SK-N-SH (cell line): ENCODE measurements at regions not wholly inside any gene's neighbourhood (a gene's known extent, or its start where the extent isn't known, plus 50 kb on each side); places are given as distances from the start of the nearest gene placed in this dataset.

Experiments used
- CTCF ChIA-PET: fragments of 300-600, 350-600 bp; formaldehyde crosslinking; extraction: SDS; loops from one replicate; lab custom pipeline; 2021; lab: Yijun Ruan, JAX
- POLR2A ChIA-PET: fragments of 350-600 bp; sonication (Branson Sonifier 250); formaldehyde crosslinking; extraction: SDS; loops from one replicate; lab custom pipeline; 2020; ENCODE audit warnings: antibody characterized with exemption, inconsistent platforms; lab: Yijun Ruan, JAX
- DNase-seq: peaks from one replicate; pipeline ENCODE4 v3.0.0; 2012
- H2AFZ ChIP-seq: fragments of 200-600 bp; sonication (generic); 2 replicates; pipeline ENCODE4 v1.8.1; 2016; ENCODE audit warnings: antibody characterized with exemption, mild to moderate bottlenecking, low read depth
- H3F3A ChIP-seq: fragments of 200-600 bp; sonication (generic); replicated peaks from 2 replicates; pipeline ENCODE3; 2016; ENCODE audit warnings: antibody characterized with exemption, mild to moderate bottlenecking; ENCODE audit not compliant: insufficient read depth
- H3K27ac ChIP-seq, 2 experiments: fragments of 200-500 bp in 1 of 2; fragments of 200-600 bp in 1 of 2; sonication (Bioruptor generic) in 1 of 2; sonication (generic), shearing (Covaris generic) in 1 of 2; 2 replicates each; pipeline versions ENCODE4 v1.5.1 to v1.6.1; 2014 to 2016; ENCODE audit warnings: low read depth in 2 of 2, inconsistent platforms in 1 of 2, low read length in 1 of 2, mild to moderate bottlenecking in 1 of 2, mixed read lengths in 1 of 2
- H3K27me3 ChIP-seq: fragments of 200-600 bp; sonication (generic), shearing (Covaris generic); 2 replicates; pipeline ENCODE4 v1.6.1; 2016; ENCODE audit warnings: mixed run types; ENCODE audit not compliant: insufficient read depth
- H3K36me3 ChIP-seq, 2 experiments: fragments of 200-500 bp in 1 of 2; fragments of 200-600 bp in 1 of 2; sonication (Bioruptor generic) in 1 of 2; sonication (generic) in 1 of 2; replicated peaks in 1 of 2; 2 replicates each; pipeline versions ENCODE3 to v1.5.1; 2014 to 2016; ENCODE audit warnings: low read length in 1 of 2, mild to moderate bottlenecking in 1 of 2; ENCODE audit not compliant: insufficient read depth in 2 of 2, control insufficient read depth in 1 of 2
- H3K4me1 ChIP-seq, 2 experiments: fragments of 200-500 bp in 1 of 2; fragments of 200-600 bp in 1 of 2; sonication (Bioruptor generic) in 1 of 2; sonication (generic), shearing (Covaris generic) in 1 of 2; 2 replicates each; pipeline versions ENCODE4 v1.5.1 to v1.6.1; 2014 to 2016; ENCODE audit warnings: low read depth in 1 of 2, low read length in 1 of 2, mixed run types in 1 of 2; ENCODE audit not compliant: insufficient read depth in 2 of 2, control insufficient read depth in 1 of 2
- H3K4me2 ChIP-seq: fragments of 200-600 bp; sonication (generic), shearing (Covaris generic); 2 replicates; pipeline ENCODE4 v1.6.1; 2017; ENCODE audit warnings: mixed run types
- H3K4me3 ChIP-seq, 2 experiments: fragments of 200-500 bp in 1 of 2; fragments of 200-600 bp in 1 of 2; sonication (Bioruptor generic) in 1 of 2; sonication (generic), shearing (Covaris generic) in 1 of 2; 2 replicates each; pipeline versions ENCODE4 v1.5.1 to v1.8.1; 2014 to 2016; ENCODE audit warnings: low read depth in 2 of 2, inconsistent platforms in 1 of 2, low read length in 1 of 2, mild to moderate bottlenecking in 1 of 2, mixed read lengths in 1 of 2, moderate library complexity in 1 of 2
- H3K79me2 ChIP-seq: fragments of 200-600 bp; sonication (generic); 2 replicates; pipeline ENCODE4 v1.8.1; 2017; ENCODE audit warnings: mild to moderate bottlenecking; ENCODE audit not compliant: insufficient read depth
- H3K9ac ChIP-seq: fragments of 200-600 bp; sonication (generic); 2 replicates; pipeline ENCODE4 v1.6.1; 2017; ENCODE audit warnings: mixed run types
- H3K9me2 ChIP-seq: fragments of 200-600 bp; sonication (generic); 2 replicates; pipeline ENCODE4 v1.6.1; 2017; ENCODE audit warnings: mixed run types
- H3K9me3 ChIP-seq: fragments of 200-600 bp; sonication (generic); 2 replicates; pipeline ENCODE4 v1.6.1; 2017; ENCODE audit warnings: mixed run types, mild to moderate bottlenecking, moderate library complexity
- H4K20me1 ChIP-seq: fragments of 200-600 bp; sonication (generic); 2 replicates; pipeline ENCODE4 v1.6.1; 2017; ENCODE audit warnings: mild to moderate bottlenecking, mixed run types; ENCODE audit not compliant: insufficient read depth
- CHD2 ChIP-seq: fragments of 150-350 bp; IDR thresholded peaks from 2 replicates; pipeline ENCODE4 v1.6.1; 2018; ENCODE audit warnings: low read length; ENCODE audit not compliant: partially characterized antibody
- ELF1 ChIP-seq: IDR thresholded peaks from 2 replicates; pipeline ENCODE4 v1.4.0; 2012
- FOSL2 ChIP-seq: IDR thresholded peaks from 2 replicates; pipeline ENCODE4 v1.4.0; 2012; ENCODE audit warnings: low read depth, mild to moderate bottlenecking, moderate library complexity, borderline replicate concordance
- FOXJ3 ChIP-seq: sonication (generic); formaldehyde crosslinking; IDR thresholded peaks from 2 replicates; pipeline ENCODE4 v1.5.1; 2020; ENCODE audit warnings: mild to moderate bottlenecking, missing genetic modification reagents
- GABPA ChIP-seq: IDR thresholded peaks from 2 replicates; pipeline ENCODE4 v1.4.0; 2012; ENCODE audit warnings: low read depth, mild to moderate bottlenecking
- GATA2 ChIP-seq: sonication (generic); formaldehyde crosslinking; IDR thresholded peaks from 2 replicates; pipeline ENCODE4 v1.5.0; 2020; ENCODE audit warnings: mild to moderate bottlenecking, missing genetic modification reagents
- MXI1 ChIP-seq: IDR thresholded peaks from 2 replicates; pipeline ENCODE4 v1.6.1; 2012; ENCODE audit warnings: mild to moderate bottlenecking, low read depth, low read length, improper control_type of control experiment
- NFIC ChIP-seq: IDR thresholded peaks from 2 replicates; pipeline ENCODE4 v1.4.0; 2012; ENCODE audit warnings: borderline replicate concordance
- NRF1 ChIP-seq: IDR thresholded peaks from 2 replicates; pipeline ENCODE4 v1.6.1; 2012; ENCODE audit warnings: low read depth, mild to moderate bottlenecking, low read length
- POLR2AphosphoS5 ChIP-seq: IDR thresholded peaks from 2 replicates; pipeline ENCODE4 v1.6.1; 2012; ENCODE audit warnings: low read depth, low read length
- RAD21 ChIP-seq: IDR thresholded peaks from 2 replicates; pipeline ENCODE4 v1.6.1; 2012; ENCODE audit warnings: mild to moderate bottlenecking, low read length
- RCOR1 ChIP-seq: fragments of 150-350 bp; IDR thresholded peaks from 2 replicates; pipeline ENCODE4 v1.6.1; 2017; ENCODE audit warnings: antibody characterized with exemption, low read length
- RFX5 ChIP-seq: IDR thresholded peaks from 2 replicates; pipeline ENCODE4 v1.6.1; 2012; ENCODE audit warnings: mild to moderate bottlenecking, improper control_type of control experiment, low read length
- SIN3A ChIP-seq: IDR thresholded peaks from 2 replicates; pipeline ENCODE4 v1.6.1; 2012; ENCODE audit warnings: low read depth, mild to moderate bottlenecking, low read length, moderate library complexity, borderline replicate concordance
- SMC3 ChIP-seq: IDR thresholded peaks from 2 replicates; pipeline ENCODE4 v1.6.1; 2012; ENCODE audit warnings: low read depth, low read length, improper control_type of control experiment
- TAF1 ChIP-seq: IDR thresholded peaks from 2 replicates; pipeline ENCODE4 v1.6.1; 2012; ENCODE audit warnings: low read depth, mild to moderate bottlenecking, low read length, moderate library complexity, borderline replicate concordance
- TCF12 ChIP-seq: IDR thresholded peaks from 2 replicates; pipeline ENCODE4 v1.4.0; 2012
- TEAD4 ChIP-seq: IDR thresholded peaks from 2 replicates; pipeline ENCODE4 v1.4.0; 2012; ENCODE audit warnings: mild to moderate bottlenecking, borderline replicate concordance; ENCODE audit not compliant: insufficient read depth
- YY1 ChIP-seq: IDR thresholded peaks from 2 replicates; pipeline ENCODE4 v1.4.0; 2012; ENCODE audit warnings: low read depth, mild to moderate bottlenecking
- WGBS: methylation state at CpG from one replicate; pipeline ENCODE4 v1.1.6; 2017; ENCODE audit warnings: low lambda C conversion rate; 5-methylcytosine and 5-hydroxymethylcytosine counted together
- TF ChIP-seq, protein P1 (sequence below): IDR thresholded peaks from 2 replicates; pipeline ENCODE4 v1.4.0; 2012; ENCODE audit warnings: low read depth, borderline replicate concordance
- TF ChIP-seq, protein P2 (sequence below): IDR thresholded peaks from 2 replicates; pipeline ENCODE4; 2012
- TF ChIP-seq, protein P3 (sequence below): fragments of 200-600 bp; sonication (generic); IDR thresholded peaks from 2 replicates; pipeline ENCODE4 v1.6.1; 2017; ENCODE audit warnings: antibody characterized with exemption, mild to moderate bottlenecking, moderate library complexity
- TF ChIP-seq, protein P4 (sequence below): IDR thresholded peaks from 2 replicates; pipeline ENCODE4 v1.6.1; 2012; ENCODE audit warnings: mild to moderate bottlenecking, low read depth, low read length, moderate library complexity

DNA sequence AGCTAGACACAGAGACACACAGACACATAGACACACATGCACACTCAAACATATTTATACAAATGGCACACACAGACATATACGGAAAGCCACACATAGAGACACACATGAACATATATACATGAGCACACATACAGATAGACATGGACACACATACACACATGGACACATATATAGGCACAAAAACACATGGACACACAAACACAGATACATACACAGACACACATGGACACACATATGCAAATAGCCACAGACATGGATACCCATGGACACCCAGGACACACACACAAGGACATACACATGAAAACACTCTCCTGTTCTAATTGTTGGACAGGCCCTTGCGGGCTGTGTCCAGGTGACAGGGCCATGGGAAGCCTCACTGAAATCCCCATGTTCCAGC is 160.1 kb downstream of the IRS1 start (continued):
- TF ChIP-seq RFX5 (no peak), SMC3 (no peak)
- TF ChIP-seq, protein P1, sequence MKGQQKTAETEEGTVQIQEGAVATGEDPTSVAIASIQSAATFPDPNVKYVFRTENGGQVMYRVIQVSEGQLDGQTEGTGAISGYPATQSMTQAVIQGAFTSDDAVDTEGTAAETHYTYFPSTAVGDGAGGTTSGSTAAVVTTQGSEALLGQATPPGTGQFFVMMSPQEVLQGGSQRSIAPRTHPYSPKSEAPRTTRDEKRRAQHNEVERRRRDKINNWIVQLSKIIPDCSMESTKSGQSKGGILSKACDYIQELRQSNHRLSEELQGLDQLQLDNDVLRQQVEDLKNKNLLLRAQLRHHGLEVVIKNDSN, result no peak

DNA sequence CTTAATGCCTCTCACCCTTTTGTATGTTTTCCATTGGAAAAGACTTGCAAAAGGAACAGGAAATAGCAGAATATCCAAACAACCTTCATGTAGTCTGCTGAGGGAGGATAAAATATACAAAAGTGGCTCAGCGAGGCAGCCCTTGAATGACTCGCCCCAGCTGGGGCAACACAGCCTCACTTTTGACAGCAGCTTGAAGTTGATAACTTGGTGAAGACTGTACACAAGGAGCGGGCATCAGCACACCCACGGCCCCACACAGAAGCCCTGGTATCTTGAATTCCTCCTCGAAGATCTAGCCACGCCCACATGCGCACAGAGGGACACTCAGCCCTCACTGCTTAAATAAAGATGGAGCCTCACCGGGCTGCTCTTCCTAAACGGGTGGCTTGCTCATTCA is 161.0 kb downstream of the IRS1 start:
- Histone ChIP-seq H3K27me3 (no peaks in the 10 kb centered on the region), H3K27ac (no peak overlapping the region), H3K36me3 (peaks cover 0 to 2% of the 10 kb centered on the region in 2 experiments), H4K20me1 (no peaks in the 10 kb centered on the region), H3K9me3 (no peaks in the 10 kb centered on the region; the same call in 1 of the 2 replicates), H3K9ac (no peak overlapping the region), H3F3A (no peaks in the 10 kb centered on the region), H3K4me1 (no peaks in the 10 kb centered on the region), H3K4me2 (no peak overlapping the region), H2AFZ (no peak overlapping the region; the same call in 1 of the 2 replicates), H3K4me3 (no peak overlapping the region), H3K79me2 (no peaks in the 10 kb centered on the region), H3K9me2 (no peaks in the 10 kb centered on the region)
- 57% methylated on average over 4 of the region's 9 CpGs for WGBS
- DNase-seq, result no peak
- POLR2A ChIA-PET, result no interaction called here
- TF ChIP-seq TCF12 (no peak), NRF1 (no peak), SIN3A (no peak), GABPA (no peak), RCOR1 (no peak), FOSL2 (no peak), GATA2 (CRISPR knock-in tag) (no peak), YY1 (no peak), TEAD4 (no peak)
- TF ChIP-seq, protein P2, sequence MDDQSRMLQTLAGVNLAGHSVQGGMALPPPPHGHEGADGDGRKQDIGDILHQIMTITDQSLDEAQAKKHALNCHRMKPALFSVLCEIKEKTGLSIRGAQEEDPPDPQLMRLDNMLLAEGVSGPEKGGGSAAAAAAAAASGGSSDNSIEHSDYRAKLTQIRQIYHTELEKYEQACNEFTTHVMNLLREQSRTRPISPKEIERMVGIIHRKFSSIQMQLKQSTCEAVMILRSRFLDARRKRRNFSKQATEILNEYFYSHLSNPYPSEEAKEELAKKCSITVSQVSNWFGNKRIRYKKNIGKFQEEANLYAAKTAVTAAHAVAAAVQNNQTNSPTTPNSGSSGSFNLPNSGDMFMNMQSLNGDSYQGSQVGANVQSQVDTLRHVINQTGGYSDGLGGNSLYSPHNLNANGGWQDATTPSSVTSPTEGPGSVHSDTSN, result no peak
- CTCF ChIA-PET, result no interaction called here

DNA sequence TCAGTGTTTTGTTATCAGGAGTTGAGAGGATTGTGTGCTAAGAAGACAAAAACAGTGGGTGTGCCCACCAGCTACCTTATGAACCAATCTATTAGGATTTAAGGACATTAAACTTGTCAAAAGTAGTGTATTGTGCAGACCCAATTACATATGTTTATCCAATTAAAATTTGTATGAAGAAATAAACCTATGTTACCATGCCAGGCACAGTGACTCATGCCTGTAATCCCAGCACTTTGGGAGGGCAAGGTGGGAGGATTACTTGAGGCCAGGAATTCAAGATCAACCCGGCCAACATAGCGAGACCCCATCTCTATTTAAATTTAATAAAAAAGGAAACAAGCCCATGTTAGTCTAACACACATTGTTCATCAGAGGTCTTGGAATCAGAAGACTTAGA is 162.2 kb downstream of the IRS1 start:
- Histone ChIP-seq H3K27ac (no peak overlapping the region), H3K4me2 (no peak overlapping the region), H3K9ac (no peak overlapping the region), H3K27me3 (no peaks in the 10 kb centered on the region), H3F3A (no peaks in the 10 kb centered on the region), H3K9me3 (no peaks in the 10 kb centered on the region; the same call in 1 of the 2 replicates), H2AFZ (no peak overlapping the region), H3K36me3 (peaks cover 0 to 2% of the 10 kb centered on the region in 2 experiments), H3K4me1 (no peaks in the 10 kb centered on the region), H3K4me3 (no peak overlapping the region), H3K9me2 (no peaks in the 10 kb centered on the region), H3K79me2 (no peaks in the 10 kb centered on the region), H4K20me1 (no peaks in the 10 kb centered on the region)
- 61% methylated on average over 2 of the region's 2 CpGs for WGBS
- DNase-seq, result no peak
- ChIA-PET CTCF (no interaction called here), POLR2A (no interaction called here)
- TF ChIP-seq RAD21 (no peak), NFIC (no peak), CHD2 (no peak), MXI1 (no peak), TAF1 (no peak), RFX5 (no peak), POLR2AphosphoS5 (no peak), FOSL2 (no peak), ELF1 (no peak), FOXJ3 (no peak)
- TF ChIP-seq, protein P3, sequence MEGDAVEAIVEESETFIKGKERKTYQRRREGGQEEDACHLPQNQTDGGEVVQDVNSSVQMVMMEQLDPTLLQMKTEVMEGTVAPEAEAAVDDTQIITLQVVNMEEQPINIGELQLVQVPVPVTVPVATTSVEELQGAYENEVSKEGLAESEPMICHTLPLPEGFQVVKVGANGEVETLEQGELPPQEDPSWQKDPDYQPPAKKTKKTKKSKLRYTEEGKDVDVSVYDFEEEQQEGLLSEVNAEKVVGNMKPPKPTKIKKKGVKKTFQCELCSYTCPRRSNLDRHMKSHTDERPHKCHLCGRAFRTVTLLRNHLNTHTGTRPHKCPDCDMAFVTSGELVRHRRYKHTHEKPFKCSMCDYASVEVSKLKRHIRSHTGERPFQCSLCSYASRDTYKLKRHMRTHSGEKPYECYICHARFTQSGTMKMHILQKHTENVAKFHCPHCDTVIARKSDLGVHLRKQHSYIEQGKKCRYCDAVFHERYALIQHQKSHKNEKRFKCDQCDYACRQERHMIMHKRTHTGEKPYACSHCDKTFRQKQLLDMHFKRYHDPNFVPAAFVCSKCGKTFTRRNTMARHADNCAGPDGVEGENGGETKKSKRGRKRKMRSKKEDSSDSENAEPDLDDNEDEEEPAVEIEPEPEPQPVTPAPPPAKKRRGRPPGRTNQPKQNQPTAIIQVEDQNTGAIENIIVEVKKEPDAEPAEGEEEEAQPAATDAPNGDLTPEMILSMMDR, result no peak
- TF ChIP-seq, protein P4, sequence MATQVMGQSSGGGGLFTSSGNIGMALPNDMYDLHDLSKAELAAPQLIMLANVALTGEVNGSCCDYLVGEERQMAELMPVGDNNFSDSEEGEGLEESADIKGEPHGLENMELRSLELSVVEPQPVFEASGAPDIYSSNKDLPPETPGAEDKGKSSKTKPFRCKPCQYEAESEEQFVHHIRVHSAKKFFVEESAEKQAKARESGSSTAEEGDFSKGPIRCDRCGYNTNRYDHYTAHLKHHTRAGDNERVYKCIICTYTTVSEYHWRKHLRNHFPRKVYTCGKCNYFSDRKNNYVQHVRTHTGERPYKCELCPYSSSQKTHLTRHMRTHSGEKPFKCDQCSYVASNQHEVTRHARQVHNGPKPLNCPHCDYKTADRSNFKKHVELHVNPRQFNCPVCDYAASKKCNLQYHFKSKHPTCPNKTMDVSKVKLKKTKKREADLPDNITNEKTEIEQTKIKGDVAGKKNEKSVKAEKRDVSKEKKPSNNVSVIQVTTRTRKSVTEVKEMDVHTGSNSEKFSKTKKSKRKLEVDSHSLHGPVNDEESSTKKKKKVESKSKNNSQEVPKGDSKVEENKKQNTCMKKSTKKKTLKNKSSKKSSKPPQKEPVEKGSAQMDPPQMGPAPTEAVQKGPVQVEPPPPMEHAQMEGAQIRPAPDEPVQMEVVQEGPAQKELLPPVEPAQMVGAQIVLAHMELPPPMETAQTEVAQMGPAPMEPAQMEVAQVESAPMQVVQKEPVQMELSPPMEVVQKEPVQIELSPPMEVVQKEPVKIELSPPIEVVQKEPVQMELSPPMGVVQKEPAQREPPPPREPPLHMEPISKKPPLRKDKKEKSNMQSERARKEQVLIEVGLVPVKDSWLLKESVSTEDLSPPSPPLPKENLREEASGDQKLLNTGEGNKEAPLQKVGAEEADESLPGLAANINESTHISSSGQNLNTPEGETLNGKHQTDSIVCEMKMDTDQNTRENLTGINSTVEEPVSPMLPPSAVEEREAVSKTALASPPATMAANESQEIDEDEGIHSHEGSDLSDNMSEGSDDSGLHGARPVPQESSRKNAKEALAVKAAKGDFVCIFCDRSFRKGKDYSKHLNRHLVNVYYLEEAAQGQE, result no peak
